Lower leg skin (tissue), 4 donors: ENCODE measurements at regions not wholly inside any gene's neighbourhood (a gene's known extent, or its start where the extent isn't known, plus 50 kb on each side); places are given as distances from the start of the nearest gene placed in this dataset.
"Not testable (repeated sequence)": the region's sequence is repeated elsewhere in the genome, so short reads cannot be mapped to it uniquely, and the experiment has no call there.

Experiments
- DNase-seq, 2 donors: peaks; one replicate each; pipeline ENCODE4 v3.0.0-alpha.2; 2019; ENCODE audit warnings: low spot score in 2 of 2
- H3K4me3 ChIP-seq: fragments of 200-600 bp; sonication (generic); 2 replicates; pipeline ENCODE4 v1.5.1; 2017; ENCODE audit warnings: mild to moderate bottlenecking, low read depth; ENCODE audit not compliant: poor library complexity, severe bottlenecking
- POLR2A ChIP-seq, 2 donors: fragments of 450-650 bp; IDR thresholded peaks; one replicate each; pipeline ENCODE4 v1.6.1; 2016 to 2017; ENCODE audit warnings: antibody characterized with exemption in 2 of 2, mild to moderate bottlenecking in 1 of 2, moderate library complexity in 1 of 2
- WGBS, 2 donors: methylation state at CpG; one replicate each; pipeline ENCODE4 v1.1.5; 2018; 5-methylcytosine and 5-hydroxymethylcytosine counted together
- intact Hi-C: fragments of 100-400 bp; cut with DNase I; formaldehyde crosslinking; loops from one replicate; pipeline ENCODE4 v1.15.0; 2023; ENCODE audit warnings: low total_unique reads
- TF ChIP-seq, protein P1 (sequence below), 3 donors: fragments of 450-650 bp; IDR thresholded peaks; one replicate each; pipeline ENCODE4 v1.5.1; 2016; ENCODE audit warnings: antibody characterized with exemption in 3 of 3, mild to moderate bottlenecking in 3 of 3, moderate library complexity in 2 of 3

DNA sequence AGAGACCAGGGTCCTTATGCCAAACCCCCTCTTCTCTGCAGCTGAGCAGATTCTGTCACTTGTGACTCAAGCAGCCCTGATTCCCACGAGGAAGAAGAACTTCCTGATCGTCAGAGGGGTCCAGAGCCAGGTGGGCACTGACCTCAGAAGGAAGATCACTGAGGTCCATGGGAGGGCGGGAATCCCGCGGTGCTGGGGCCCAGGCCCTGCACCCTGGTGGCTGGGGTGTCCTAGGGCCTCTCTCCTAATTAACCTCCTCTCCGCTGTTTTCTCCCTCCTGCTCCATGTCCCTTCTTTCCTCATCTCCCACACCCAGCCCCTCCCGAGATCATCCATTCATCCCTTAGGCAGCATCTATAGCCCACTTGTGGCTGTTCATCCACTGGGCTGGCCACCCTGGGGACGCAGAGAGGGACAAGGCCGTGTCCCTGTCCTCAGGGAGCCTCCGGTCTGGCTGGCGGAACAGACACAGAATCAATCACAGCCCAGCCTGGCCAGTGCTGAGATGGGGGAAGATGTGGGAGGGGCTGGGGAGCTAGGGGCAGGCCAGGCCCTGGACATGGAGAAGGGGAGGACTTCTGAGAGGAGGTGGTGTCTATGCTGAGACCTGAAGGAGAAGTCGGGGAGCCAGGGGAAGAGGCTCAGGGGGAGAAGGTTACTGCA lies 638.3 kb downstream of the MATN1 start:
- 78 to 81% methylated on average over 12 of the region's 12 CpGs for WGBS, 2 donors
- no peak for DNase-seq
- TF ChIP-seq, protein P1, sequence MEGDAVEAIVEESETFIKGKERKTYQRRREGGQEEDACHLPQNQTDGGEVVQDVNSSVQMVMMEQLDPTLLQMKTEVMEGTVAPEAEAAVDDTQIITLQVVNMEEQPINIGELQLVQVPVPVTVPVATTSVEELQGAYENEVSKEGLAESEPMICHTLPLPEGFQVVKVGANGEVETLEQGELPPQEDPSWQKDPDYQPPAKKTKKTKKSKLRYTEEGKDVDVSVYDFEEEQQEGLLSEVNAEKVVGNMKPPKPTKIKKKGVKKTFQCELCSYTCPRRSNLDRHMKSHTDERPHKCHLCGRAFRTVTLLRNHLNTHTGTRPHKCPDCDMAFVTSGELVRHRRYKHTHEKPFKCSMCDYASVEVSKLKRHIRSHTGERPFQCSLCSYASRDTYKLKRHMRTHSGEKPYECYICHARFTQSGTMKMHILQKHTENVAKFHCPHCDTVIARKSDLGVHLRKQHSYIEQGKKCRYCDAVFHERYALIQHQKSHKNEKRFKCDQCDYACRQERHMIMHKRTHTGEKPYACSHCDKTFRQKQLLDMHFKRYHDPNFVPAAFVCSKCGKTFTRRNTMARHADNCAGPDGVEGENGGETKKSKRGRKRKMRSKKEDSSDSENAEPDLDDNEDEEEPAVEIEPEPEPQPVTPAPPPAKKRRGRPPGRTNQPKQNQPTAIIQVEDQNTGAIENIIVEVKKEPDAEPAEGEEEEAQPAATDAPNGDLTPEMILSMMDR (IDR thresholded peaks at IDR 0.05): no peak
- no peak for TF ChIP-seq POLR2A (IDR thresholded peaks at IDR 0.05)
- no peak overlapping the region for H3K4me3 ChIP-seq
- intact Hi-C loops: no loop called here

DNA sequence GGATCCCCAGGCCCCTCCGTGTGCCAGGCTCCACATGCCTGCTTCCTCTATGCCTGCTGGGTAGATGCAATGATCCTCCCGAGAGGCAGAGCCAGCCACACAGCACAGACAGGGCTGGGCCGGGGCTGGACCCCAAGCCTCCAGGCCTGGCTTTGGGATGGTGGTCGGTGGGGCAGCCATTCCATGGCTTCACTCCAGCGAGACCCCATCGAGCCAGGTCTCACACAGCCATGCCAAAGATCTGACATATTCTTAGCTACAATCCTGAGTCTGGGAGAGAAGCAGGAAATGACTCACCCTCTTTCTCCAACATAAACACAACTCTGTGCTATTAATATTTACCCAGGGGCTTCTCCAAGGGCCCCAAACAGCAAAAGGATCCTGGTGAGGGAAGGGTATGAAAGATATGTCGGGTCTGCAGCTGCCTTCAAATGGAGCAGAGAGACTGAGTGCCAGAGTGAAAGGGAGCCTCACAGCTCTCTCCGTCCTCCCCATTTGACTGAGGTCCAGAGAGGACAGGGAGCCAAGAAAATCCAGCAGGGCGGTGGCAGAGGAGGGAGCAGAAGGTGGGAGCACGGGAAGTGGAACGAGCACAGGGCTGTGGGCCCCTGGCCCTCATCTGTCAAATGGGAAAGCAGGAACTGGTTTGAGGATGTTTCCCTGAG lies 639.5 kb downstream of the MATN1 start:
- no peak for DNase-seq
- 4 to 20% methylated on average over 10 to 11 of the region's 11 CpGs for WGBS, 2 donors
- TF ChIP-seq, protein P1 (IDR thresholded peaks at IDR 0.05): no peak
- TF ChIP-seq POLR2A (IDR thresholded peaks at IDR 0.05): no peak
- intact Hi-C loops: no loop called here
- no peak overlapping the region for H3K4me3 ChIP-seq

DNA sequence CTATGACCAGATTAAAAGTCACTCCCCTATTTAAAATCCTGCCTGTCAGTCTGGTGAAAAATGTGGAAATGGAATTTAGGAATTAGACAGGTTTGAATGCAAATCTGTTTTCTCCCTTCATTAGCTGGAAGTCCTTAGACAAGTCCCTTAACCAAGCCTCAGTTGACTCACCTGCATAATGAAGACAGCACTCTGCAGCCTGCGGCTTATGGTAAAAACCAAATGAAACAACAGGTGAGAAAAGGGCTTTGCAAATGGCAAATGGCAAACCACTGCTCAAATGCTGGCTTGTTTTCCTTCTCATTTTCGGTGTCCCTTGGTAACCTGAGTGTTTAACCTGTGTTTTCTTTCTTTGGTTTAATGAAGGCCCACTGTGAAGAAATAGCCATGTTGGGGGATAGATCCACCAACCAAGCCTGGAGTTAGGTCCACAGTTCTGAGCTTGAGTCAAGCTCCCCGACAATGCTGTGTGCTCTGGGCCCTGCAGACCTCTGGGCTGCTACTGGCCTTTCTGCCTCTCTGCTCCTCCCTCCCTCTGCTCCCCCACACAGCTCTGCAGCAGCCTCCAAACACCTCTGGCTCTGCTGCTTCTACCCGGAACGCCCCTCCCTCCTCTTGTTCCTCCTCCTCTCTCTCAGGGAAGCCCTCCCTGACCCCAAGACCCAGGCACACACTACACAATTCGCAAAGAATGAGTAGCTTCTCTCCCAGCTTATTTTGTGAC lies 641.8 kb downstream of the MATN1 start:
- WGBS, 2 donors: 88 to 91% methylated on average over 6 of the region's 6 CpGs
- no peak for TF ChIP-seq POLR2A (IDR thresholded peaks at IDR 0.05)
- TF ChIP-seq, protein P1 (IDR thresholded peaks at IDR 0.05): no peak
- DNase-seq: no peak
- intact Hi-C loops: no loop called here
- no peak overlapping the region for H3K4me3 ChIP-seq

DNA sequence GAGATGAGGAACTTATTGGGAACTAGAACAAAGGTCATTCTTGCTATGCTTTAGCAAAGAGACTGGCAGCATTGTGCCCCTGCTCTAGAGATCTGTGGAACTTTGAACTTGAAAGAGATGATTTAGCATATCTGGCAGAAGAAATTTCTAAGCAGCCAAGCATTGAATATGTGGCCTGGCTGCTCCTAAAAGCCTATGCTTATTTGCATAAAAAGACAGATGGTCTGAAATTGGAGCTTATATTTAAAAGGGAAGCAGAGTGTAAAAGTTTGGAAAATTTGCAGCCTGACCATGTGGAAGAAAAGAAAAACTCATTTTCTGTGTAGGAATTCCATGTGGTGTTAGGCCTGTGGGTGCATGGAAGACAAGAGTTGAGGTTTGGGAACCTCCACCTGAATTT lies 647.5 kb downstream of the MATN1 start:
- DNase-seq, H3K4me3 ChIP-seq, intact Hi-C loops: not testable (repeated sequence)

DNA sequence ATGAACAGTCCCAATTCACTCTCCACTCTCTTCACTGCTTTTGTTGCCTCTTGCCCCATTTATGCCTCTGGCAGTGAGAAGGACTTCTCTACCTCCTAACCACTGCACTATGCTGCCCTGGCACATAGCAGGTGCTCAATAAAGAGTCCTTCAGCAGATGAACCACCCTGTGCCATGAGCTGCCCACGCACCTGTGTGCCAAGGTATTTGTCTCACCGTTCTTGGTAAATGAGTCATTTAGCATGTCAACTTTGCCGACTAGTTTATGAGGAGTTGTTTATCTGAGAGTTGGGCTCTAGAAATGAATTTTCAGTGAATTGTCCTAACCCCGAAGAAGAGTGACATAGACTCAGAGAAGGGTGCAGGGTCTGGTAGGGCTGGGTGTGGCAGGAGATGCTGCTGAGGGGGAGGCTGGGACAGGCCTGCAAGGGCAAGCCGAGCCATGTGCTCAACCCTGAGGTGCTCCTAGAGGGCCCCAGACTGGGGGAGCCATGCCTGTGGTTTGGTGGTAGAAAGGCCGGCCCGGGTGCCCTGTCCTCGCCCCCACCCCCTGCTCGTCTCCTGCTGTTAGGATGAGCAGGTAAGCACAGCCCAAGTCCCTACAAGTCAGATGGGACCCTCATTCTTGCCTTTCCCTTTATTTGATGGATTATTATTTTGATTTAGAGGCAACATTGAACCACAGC lies 654.5 kb downstream of the MATN1 start:
- TF ChIP-seq, protein P1 (IDR thresholded peaks at IDR 0.05): no peak
- no peak for TF ChIP-seq POLR2A (IDR thresholded peaks at IDR 0.05)
- intact Hi-C loops: no loop called here
- no peak overlapping the region for H3K4me3 ChIP-seq
- DNase-seq: no peak
- WGBS, 2 donors: 58 to 76% methylated on average over 9 of the region's 9 CpGs

DNA sequence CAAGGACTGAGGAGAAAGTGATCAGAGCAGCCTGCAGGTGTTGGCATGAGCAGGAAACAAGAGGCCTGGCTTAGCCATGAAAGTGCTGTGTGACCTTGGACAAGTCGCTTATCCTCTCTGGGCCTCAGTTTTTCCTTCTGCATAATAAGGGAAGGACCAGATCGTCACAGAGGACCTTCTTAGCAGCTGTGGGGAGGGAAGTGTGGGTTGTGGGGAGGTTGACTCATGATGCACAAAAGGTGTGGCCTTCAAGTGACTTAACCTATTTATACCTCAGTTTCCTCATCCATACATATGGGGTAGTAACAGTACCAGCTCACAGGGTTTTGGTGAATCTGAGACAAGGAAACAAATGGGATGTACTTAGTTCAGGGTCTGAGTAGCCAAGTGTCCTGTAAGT lies 658.8 kb downstream of the MATN1 start:
- DNase-seq: no peak
- intact Hi-C loops: no loop called here
- no peak overlapping the region for H3K4me3 ChIP-seq
- TF ChIP-seq POLR2A (IDR thresholded peaks at IDR 0.05): no peak
- 56 to 61% methylated on average over 2 of the region's 2 CpGs for WGBS, 2 donors
